Activated CD8-positive, alpha-beta memory T cell treated with anti-CD3 and anti-CD28 coated beads, Interleukin-2, amount 50 U/mL, for 24 hours (primary cell): ENCODE measurements at regions not wholly inside any gene's neighbourhood (a gene's known extent, or its start where the extent isn't known, plus 50 kb on each side); places are given as distances from the start of the nearest gene placed in this dataset.
"Not testable (repeated sequence)": the region's sequence is repeated elsewhere in the genome, so short reads cannot be mapped to it uniquely, and the experiment has no call there.

Source experiments
- DNase-seq: peaks from one replicate; pipeline ENCODE4 v3.0.0-alpha.2; 2020; ENCODE audit errors: extremely low read depth

DNA sequence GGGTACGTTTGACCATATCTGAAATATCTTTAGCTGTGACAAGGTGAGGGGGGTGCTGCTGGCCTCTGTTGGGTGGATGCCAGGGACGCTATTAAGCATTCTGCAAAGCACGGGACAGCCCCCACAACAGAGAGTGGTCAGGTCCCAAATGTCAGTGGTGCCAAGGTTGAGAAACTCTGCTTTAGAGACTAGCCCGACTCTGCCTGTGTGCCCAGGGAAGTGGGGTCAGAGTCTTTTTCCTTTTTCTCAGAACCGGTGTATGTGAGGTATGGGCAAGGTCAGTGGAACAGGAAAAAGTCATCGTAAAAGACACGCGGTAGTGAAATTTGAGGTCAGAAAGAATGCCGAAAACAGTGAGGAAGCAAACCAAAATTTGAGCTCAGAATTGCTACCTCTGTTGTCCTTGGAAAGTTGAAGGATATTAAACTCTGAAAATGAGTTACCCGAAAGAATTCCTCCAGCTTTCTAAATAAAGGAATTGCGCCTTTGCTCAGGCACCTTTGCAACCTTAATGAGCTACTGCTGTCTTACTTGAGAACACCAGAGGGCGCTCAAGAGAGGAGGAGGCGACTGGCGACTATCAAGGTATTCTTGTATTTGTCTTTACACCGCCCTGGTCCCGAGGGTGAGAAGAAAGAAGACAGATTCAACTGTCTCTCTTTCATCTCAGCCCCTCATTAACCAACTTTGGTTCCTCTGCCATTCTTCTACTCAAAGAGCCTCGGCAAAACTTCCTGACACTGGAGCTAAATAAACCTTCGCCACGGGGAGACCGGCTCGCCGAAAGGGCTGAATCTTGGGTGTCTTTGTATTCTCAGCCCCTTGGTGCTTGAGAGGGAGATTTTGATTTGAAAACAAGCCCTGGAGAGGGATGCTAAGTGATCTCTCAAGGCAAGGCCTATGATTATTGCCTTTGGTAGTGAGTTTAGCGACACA is 85.4 kb upstream of the OLIG2 start:
- DNase-seq, result no peak

- DNase-seq, result no peak
These were observed 84.5 kb upstream of the OLIG2 start for GRCh38 chr21:32941263-32941662.

GRCh38 chr21:32946654-32947053 is 79.1 kb upstream of the OLIG2 start:
- no peak for DNase-seq

DNA sequence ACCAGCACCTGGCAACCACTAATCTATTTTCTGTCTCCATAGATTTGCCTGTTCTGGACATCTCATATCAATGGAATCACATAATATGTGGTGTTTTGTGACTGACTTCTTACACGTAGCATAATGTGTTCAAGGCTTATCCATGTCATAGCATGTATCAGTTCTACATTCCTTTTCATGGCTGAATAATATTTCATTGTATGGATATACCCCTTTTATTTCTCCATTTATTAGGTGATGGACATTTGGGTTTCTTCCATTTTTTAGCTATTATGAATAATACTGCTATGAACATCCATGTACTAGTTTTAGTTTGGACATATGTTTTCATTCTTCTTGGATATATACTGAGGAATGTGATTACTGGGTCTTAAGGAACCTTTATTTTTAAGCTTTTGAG is 78.0 kb upstream of the OLIG2 start:
- no peak for DNase-seq

GRCh38 chr21:32949701-32950100 is 76.0 kb upstream of the OLIG2 start:
- no peak for DNase-seq

GRCh38 chr21:32951041-32951440 is 74.7 kb upstream of the OLIG2 start:
- DNase-seq, result no peak

- DNase-seq, result no peak
These were observed 71.4 kb upstream of the OLIG2 start for GRCh38 chr21:32954353-32954752.

DNA sequence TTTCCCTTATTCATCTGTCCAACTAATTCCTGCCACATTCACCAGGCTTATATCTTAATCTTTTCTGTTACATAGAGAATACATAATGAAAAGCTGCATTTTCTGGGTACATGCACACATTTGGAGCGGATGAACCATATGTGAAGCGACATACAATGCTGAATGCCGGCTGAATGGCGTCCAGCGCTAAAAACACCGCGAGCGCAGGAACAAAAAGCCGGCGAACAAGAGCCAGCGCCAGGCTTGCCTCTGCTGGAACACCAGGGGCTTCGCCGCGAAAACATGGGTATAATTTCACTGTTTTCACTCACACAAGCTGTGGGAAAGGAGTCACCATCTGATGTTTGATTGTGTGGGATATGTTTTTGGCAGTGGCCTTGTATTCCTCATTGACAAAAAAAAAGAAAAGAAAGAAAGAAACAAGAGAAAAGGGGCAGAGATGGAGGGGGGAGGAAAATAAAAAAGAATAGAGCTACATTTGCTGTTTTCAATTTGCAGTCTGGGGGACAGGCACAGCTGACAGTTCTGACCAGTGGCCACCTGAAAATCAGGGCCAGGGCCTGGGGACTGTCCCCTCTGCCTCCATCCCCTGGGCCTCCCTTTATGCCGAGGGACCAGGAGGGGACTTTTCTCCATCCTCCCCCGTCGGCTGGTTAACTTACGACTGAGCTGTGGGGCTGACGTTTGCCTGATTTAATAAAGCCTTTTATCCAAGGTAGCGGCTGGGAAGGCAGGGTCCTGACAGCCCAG is 70.2 kb upstream of the OLIG2 start:
- DNase-seq, result no peak

GRCh38 chr21:32956061-32956656 is 69.6 kb upstream of the OLIG2 start:
- DNase-seq, result no peak

DNA sequence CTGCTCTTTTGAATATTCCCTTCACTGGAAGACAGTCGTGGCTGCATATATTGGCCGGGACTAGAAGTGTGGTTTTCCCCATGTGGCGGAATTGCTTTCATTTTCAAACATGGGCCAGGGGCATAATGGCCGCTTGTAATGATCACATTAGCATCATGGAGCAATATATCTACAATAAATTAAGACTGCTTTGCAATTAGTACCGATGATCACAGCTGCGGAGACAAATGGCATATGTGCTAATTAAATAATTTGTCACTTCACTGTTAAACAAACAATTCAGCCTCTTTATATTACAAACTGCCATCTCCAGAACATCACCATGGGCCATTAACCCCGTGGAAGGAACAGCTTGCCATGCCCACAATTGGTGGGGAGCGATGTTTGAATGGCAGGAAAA is 68.2 kb upstream of the OLIG2 start:
- no peak for DNase-seq

DNA sequence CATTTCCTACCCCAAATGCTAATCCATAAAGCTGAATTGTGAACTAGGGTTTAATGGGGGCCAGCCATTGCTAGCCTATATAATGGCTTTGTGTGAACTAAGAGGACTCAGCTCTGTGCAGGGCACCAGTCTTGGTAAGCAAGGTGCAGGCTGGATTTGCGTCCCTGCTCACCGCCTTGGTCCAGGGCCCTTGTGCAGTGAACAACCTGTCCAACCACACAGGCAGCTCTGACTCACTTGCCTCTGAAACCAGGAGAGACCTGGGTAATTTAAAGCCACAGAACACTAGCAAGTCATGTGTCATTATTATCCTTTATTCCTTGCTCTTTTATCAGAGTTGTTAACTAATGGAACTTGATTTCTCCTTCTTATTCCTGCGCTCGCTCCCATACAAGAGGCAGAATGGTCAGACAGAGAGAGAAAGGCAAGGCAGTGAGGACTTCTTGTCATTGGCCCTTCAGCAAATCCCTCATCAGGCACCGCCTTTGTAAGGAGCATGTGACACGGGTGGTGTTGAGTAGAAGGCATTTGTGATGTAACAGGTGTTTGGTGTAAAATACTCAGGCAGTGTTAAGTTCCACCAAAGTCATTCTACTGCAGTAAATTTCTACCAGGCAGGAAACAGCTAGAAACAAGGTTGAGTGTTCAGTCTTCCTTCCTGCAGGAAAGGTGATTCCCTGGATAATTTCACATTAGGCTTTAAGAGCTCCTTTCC is 67.3 kb upstream of the OLIG2 start:
- DNase-seq, result no peak

DNA sequence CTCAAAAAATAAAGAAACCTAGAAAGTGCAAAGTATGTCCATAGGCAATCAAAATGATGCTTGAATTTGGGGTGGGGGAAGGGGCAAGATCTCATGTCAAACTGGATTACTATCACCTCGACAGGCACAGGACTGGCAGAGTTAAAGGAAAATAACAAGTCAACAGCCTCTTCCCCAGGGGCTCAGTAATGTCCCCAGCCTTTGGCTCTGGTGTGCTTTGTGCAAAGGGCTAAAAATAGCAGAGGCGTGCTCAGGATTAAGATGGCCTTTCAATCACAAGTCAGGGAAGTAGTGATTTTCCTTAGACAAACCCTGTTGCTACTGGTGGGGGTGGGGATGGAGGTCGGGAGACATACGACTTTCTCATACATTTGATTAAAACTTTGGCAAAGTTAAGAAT is 63.5 kb upstream of the OLIG2 start:
- DNase-seq, result no peak

- no peak for DNase-seq
These were observed 60.5 kb upstream of the OLIG2 start for GRCh38 chr21:32965129-32965680.

GRCh38 chr21:32966120-32966519 is 59.6 kb upstream of the OLIG2 start:
- no peak for DNase-seq

DNA sequence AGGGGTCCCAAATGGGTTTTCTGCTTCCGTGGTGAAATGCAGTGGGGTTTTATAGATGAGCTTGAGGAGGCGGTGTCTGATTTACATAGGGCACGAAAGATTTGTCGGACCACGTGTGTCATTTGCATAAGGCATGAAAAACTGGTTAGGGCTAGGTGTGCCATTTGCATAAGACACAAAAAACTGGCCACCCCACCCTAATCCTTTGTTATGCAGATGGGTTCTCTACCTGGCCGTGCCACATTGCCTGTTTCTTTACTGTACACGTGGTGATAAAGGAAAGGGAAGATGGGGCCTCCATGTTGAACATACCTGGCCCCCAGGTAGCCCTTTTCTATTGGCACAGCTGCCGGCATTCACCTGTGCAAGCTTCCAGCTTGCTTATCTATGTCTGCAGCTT is 57.6 kb upstream of the OLIG2 start:
- not testable (repeated sequence) for DNase-seq

GRCh38 chr21:32974653-32975052 is 51.1 kb upstream of the OLIG2 start:
- DNase-seq, result no peak

DNA sequence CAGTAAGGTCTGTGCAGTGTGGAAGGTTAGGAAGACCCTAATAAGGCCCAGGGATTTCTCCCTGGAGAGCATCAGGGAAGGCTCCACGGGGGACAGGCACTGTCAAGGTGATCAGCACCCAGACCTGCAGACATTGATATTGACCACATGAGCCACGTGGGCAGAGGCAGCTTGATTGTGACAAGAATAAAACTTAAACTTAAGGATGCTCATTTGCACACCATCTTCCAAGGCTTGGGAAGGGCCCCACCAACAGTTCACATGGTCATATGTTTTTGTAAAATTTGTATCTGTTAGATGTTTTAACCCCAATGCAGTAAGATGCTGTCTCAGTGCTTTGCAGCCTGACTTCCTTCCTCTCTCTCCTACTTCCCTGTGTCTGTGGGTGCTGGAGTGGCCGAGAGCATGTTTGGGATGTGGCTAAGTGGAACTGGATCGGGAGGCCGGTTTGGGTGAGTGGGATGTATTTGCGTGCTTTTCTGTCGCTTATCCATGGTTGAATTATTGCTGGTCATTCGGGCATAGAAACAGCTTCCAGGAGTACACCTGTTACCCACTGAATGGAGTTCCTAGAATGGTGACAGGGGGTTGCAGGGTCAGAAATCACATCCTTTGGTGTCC is 49.8 kb upstream of the OLIG2 start:
- DNase-seq, result no peak
